ENCODE measurements at regions not wholly inside any gene's neighbourhood (a gene's known extent, or its start where the extent isn't known, plus 50 kb on each side); places are given as distances from the start of the nearest gene placed in this dataset.

DNA sequence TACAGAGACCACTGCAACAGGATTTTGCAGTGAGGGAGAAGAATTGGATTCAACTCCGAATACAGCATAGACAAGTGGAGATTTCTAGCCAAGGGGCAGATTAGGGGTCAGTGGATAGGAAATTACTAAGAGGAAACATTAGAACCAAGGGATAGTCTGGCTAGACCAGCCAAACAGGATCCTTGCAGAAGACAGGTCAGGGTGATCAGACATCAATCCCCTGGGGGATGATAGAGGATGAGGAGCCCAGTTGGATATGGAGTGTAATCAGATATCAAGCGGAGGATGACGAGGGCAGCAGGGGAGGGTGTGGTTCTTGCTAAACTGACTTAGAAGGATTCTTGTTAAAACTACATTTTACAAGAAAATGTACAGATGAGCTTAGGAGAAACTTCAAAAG, 424.4 kb downstream of the DAD1 start:
- H3K4me1 ChIP-seq = no peaks in the 10 kb centered on the region
- DNase-seq = no peak
- H3K9me3 ChIP-seq = no peaks in the 10 kb centered on the region
- TF ChIP-seq, protein P1, sequence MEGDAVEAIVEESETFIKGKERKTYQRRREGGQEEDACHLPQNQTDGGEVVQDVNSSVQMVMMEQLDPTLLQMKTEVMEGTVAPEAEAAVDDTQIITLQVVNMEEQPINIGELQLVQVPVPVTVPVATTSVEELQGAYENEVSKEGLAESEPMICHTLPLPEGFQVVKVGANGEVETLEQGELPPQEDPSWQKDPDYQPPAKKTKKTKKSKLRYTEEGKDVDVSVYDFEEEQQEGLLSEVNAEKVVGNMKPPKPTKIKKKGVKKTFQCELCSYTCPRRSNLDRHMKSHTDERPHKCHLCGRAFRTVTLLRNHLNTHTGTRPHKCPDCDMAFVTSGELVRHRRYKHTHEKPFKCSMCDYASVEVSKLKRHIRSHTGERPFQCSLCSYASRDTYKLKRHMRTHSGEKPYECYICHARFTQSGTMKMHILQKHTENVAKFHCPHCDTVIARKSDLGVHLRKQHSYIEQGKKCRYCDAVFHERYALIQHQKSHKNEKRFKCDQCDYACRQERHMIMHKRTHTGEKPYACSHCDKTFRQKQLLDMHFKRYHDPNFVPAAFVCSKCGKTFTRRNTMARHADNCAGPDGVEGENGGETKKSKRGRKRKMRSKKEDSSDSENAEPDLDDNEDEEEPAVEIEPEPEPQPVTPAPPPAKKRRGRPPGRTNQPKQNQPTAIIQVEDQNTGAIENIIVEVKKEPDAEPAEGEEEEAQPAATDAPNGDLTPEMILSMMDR (IDR thresholded peaks at IDR 0.05) = no peak
- H3K27ac ChIP-seq = no peak overlapping the region
- no peaks in the 10 kb centered on the region for H3K36me3 ChIP-seq
- no peaks in the 10 kb centered on the region for H3K27me3 ChIP-seq
- intact Hi-C loops (cut with DNase I) = no loop called here
- no peak for ATAC-seq
- H3K4me3 ChIP-seq = no peak overlapping the region

DNA sequence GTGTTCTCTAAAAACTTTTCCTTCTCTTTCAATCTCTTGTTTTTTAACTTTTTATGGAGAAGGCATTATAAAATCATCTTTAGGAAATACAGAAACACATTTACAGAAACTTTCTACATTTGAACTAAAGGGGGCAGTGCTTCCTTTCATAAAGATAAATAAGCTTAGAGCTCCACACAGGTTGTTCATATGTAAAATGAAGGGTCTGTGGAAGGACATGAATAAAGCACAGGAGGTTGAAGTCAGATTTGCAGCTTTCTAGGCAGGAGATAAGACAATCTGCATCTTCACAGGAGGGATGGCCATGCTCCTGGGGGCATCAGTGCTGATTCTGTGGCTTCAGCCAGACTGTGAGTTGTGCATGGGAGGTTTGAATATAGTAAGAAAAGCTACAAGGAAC, 426.0 kb downstream of the DAD1 start:
- H3K9me3 ChIP-seq = no peaks in the 10 kb centered on the region
- intact Hi-C loops (cut with DNase I) = no loop called here
- TF ChIP-seq, protein P1 (IDR thresholded peaks at IDR 0.05) = no peak
- no peak for DNase-seq
- no peaks in the 10 kb centered on the region for H3K27me3 ChIP-seq
- H3K4me3 ChIP-seq = no peak overlapping the region
- ATAC-seq = no peak
- H3K36me3 ChIP-seq = no peaks in the 10 kb centered on the region
- no peak overlapping the region for H3K27ac ChIP-seq
- no peaks in the 10 kb centered on the region for H3K4me1 ChIP-seq

GRCh38 chr14:22159957-22160356, 429.1 kb downstream of the DAD1 start:
- DNase-seq (no peak), ATAC-seq (no peak)
- Histone ChIP-seq H3K4me1 (no peaks in the 10 kb centered on the region), H3K36me3 (no peaks in the 10 kb centered on the region), H3K27me3 (no peaks in the 10 kb centered on the region), H3K27ac (no peak overlapping the region), H3K4me3 (no peak overlapping the region), H3K9me3 (no peaks in the 10 kb centered on the region)
- TF ChIP-seq, protein P1 (IDR thresholded peaks at IDR 0.05) = no peak
- intact Hi-C loops (cut with DNase I) = no loop called here

DNA sequence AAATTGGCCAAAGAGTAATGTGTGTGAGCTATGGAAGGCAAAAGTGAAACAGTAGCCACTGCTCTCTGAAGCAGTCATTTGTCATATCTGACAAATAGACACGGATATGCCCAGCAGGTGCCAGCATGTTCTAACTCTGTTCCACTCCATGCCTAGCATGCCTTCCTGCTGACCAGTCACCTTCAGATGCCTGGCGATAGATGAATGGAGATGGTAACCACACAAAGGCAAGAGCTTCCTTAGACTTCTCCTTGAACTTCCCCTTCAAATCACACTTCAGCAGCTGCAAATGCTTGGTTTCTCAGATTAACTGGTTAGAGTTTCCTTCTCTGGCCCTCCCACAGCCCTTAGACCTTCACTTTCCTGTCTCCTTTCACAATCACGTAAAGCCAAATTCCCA, 429.9 kb downstream of the DAD1 start:
- intact Hi-C loops (cut with DNase I) = no loop called here
- Histone ChIP-seq H3K9me3 (no peaks in the 10 kb centered on the region), H3K36me3 (no peaks in the 10 kb centered on the region), H3K4me1 (no peaks in the 10 kb centered on the region), H3K27me3 (no peaks in the 10 kb centered on the region), H3K27ac (no peak overlapping the region), H3K4me3 (no peak overlapping the region)
- DNase-seq (no peak), ATAC-seq (no peak)
- TF ChIP-seq, protein P1 (IDR thresholded peaks at IDR 0.05) = no peak

GRCh38 chr14:22158560-22158959, 430.5 kb downstream of the DAD1 start:
- intact Hi-C loops (cut with DNase I) = no loop called here
- no peaks in the 10 kb centered on the region for H3K4me1 ChIP-seq
- H3K36me3 ChIP-seq = no peaks in the 10 kb centered on the region
- TF ChIP-seq, protein P1 (IDR thresholded peaks at IDR 0.05) = no peak
- no peak overlapping the region for H3K4me3 ChIP-seq
- H3K27ac ChIP-seq = no peak overlapping the region
- no peaks in the 10 kb centered on the region for H3K9me3 ChIP-seq
- no peak for ATAC-seq
- no peaks in the 10 kb centered on the region for H3K27me3 ChIP-seq
- DNase-seq = no peak

Measured in left lung (tissue), 4 donors.